Stimulated activated naive CD4-positive, alpha-beta T cell treated with Interleukin-2 at 50 U/mL for 16 hours (primary cell): ENCODE measurements at regions not wholly inside any gene's neighbourhood (a gene's known extent, or its start where the extent isn't known, plus 50 kb on each side); places are given as distances from the start of the nearest gene placed in this dataset.
"Not testable (repeated sequence)": the region's sequence is repeated elsewhere in the genome, so short reads cannot be mapped to it uniquely, and the experiment has no call there.

ENCODE experiments used
- DNase-seq: peaks from one replicate; lab custom pipeline; 2025; lab: John Stamatoyannopoulos, UW

DNA sequence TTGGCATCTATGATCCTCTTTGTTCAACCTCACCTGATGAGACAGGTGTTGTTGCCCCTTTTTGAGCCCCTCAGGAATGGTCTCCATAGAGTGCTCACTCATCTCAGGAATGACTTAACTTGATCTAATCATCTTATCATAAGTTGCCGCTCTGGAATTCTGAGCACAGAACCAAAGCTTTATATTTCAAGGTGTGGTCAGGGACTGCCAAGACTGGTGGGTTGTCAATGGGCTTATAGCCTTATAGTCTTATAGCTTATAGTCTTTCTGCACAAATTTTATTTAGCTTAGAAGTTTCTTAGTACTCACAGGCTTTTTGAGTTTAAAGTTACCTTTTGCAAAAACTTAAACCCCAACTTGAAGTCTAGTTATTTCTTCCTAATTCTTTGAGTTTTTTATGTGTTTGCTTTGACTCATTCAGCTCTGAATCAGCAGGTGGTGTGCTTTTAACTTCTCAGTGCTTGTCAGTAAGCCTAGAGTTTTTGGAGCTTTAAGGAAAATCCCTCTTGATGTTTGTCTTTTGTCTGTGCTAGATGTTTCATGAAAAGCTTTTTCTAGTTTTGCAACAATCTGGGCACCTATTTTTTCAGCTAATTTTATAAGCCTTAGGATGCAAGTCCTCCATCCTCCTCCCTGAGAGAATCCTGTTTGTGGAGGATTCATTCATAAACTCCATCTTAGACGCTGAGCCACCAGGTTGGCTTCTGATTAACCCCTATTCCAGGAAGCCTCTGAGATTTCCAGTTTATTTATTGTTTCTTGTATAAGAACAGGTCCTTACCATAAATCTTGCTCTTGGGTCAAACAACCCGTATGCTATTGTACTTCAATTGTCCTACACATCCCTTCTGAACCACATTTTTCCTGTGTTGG, 72.3 kb upstream of the SSTR4 start:
- no peak for DNase-seq

DNA sequence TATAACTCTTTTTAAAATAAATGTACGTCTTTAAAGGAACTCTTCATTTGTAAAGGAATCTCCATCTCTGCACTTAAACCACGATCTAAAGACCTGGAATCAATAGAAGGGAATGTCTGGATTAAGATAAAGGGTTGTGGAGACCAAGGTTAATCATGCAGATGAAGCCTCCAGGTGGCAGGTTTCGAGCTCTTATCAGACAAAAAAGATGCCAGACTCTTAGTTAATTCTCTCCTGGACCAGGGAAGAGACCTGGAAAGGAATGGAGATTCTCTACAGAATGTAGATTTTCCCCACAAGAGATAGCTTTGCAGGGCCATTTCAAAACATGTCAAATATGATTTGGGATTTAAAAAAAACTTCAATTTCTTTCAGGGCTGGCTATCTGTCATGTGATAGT, 71.5 kb upstream of the SSTR4 start:
- DNase-seq, result no peak

DNA sequence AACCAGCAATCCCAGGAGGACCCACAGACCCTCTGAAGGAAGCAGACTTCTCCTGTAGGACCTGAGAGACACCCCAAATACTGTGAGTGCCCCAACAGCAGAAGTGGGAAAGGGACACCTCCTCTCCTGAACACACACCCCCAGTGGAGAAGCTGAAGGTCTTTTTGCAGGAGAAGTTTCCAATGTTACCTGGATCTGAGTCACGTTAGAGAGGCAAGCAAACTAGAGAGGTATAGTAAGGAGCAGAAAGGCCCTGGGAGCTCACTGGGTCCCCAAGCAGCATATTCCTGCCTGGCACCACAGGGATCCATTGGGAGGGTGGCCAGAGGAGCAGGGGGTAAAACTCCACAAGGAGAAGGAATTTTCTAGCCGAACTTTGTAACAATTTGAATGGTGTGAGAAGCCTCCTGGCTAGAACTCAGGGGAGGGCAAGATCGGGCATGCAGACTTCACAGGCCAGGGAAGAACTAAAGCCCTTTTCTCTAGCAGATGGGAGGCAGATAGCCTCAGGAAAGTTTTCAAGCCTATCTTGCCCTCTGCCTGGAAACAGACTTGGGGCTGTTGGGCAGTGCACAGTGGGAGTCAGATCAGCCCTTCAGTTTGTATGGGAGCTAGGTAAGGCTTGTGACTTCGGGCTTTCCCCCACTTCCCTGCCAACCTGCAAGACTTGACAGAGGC, 68.2 kb upstream of the SSTR4 start:
- no peak for DNase-seq

DNA sequence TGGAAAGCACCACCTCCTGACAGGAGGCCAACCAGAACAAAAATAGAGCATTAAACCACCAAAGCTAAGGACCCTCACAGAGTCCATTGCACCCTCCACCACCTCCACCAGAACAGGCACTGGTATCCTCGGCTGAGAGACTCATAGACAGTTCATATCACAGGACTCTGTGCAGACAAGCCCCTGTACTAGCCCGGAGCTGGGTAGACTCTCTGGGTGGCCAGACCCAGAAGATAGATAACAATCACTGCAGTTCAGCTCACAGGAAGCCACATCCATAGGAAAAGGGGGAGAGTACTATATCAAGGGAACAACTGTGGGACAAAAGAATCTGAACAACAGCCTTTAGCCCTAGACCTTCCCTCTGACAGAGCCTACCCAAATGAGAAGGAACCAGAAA, 67.4 kb upstream of the SSTR4 start:
- DNase-seq, result not testable (repeated sequence)

DNA sequence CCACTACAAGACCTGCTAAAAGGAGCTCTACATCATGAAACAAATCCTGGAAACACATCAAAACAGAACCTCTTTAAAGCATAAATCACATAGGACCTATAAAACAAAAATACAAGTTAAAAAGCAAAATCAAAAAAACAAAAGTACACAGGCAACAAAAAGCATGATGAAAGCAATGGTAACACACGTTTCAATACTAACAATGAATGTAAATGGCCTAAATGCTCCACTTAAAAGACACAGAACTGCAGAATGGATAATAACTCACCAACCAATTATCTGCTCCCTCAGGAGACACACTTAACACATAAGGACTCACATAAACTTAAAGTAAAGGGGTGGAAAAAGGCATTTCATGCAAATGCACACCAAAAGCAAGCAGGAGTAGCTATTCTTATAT, 66.1 kb upstream of the SSTR4 start:
- not testable (repeated sequence) for DNase-seq

DNA sequence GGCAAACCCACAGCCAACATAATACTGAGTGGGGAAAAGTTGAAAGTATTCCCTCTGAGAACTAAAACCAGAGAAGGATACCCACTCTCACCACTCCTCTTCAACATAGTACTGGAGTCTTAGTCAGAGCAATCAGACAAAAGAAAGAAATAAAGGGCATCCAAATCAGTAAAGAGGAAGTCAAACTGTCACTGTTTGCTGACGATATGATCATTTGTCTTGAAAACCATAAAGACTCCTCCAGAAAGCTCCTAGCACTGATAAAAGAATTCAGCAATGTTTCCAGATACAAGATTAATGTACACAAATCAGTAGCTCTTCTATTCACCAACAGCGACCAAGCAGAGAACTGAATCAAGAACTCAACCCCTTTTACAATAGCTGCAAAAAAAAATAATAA, 64.0 kb upstream of the SSTR4 start:
- not testable (repeated sequence) for DNase-seq

DNA sequence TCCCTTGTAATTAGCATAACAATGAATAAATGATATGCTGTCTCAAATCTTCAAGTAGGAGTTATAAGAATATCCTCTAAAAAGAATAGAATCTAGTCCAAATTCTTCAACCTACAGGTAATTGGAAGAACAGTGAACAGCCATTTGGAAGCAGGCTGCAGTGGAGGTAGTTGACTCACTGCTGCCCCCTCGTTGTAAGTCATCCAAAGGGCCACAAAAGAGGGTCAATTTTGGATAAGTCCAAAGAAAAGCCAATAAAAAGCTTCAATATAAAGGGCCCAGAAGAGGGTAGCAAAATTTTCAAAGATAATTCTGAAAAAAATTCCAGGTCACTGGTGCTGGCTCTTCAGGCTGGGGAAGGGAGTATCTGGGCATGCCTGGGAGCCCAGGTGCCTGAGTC, 60.8 kb upstream of the SSTR4 start:
- no peak for DNase-seq

DNA sequence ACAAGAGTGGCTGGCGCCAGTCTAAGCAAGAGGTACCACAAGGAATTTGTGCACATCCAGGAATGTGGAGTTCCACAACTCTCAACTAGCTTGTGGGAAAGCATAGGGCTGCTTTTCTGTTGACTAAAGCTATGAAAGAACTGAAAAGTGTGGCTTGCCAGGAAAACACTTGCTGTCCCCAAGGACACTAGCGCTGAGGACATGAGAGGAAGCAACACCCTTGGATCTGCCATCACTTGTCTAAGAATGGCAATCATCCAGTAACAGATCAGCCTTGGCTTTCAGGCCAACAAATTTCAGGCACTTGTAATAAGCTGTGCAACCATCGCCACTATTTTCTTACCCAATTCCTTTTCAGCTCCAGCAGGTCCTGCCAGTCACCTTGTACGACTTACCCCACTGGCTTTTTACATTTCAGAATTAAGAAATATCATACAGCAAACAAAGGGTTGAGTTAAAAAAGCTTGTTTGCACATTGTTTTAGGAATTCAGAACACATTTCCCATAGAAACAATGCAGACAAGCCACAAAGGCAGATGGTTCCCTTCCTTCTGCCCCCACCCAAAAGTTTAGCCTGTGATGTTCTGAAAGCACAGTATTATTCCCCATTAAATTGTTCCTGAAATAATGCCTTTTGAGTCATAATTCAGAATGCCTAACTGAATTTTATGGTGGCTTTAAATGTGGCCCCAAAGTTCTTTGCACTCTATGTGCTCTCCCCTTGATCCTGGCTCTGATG, 57.9 kb upstream of the SSTR4 start:
- no peak for DNase-seq

DNA sequence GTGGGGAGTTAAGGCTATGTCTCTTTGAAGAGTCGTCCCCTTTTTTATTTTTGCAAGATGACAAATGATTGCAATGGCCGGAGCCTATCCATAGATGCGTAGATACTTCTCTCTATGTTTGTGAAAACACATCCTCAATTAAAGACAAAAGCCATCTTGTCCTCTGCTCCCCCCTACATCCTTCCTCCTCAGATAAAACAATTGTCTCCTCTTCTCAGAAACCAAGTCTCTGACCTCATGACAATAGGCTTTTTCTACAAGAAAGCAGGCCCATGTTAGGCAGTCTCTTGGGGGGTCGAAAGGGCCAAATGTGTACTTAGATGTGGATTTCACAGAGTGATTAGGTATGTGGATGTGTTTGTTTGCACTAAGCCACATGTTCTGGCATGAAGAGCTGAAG, 51.1 kb upstream of the SSTR4 start:
- DNase-seq, result no peak

DNA sequence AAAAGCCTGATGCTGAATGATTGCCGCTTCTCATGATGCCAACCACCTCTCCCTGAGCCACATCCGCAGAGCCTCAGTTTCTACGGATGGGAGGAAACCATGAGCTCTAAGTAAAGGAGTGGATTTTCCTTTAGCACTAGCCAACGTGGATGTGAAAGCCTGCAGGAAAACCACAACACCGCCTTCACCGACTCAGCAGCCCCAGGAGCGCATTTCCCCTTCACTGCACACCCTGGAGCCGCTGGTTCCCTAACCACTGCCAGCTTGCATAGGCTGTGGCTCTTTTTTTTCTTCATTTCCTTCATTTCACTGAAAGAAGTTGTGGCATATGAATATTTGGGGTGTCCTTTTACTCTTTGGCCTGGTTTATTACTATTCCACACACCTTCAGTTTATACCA, 50.5 kb upstream of the SSTR4 start:
- DNase-seq, result no peak

DNA sequence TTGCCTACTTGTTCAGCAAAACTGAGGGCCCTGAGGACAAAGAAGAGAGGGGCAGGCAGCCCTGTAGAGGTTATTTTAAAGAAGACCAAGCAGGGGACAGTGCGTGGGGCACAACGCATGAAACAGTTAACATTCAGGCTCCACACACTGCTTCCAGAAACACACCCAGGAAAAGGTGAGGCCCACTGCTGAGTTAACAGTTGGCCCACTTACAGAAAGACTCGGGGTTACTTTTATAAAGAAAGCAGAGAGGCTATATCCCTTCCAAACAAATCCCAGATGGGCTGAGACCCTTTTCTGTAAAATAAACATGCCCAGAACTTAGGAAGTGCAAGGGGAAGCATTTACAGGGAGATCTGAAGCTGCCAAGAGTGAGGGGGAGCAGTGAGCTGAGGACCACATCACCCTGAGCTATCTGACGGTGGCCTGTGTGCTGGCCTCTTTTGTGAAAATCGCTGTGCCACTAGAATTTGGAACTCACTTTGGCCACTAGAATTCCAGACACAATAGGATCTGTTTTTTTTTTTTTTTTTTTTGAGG, 49.8 kb upstream of the SSTR4 start:
- DNase-seq, result no peak
